HG02885 (cell line): ENCODE measurements at regions not wholly inside any gene's neighbourhood (a gene's known extent, or its start where the extent isn't known, plus 50 kb on each side); places are given as distances from the start of the nearest gene placed in this dataset.

Experiments
- ATAC-seq: cut with Tn5 transposase; IDR thresholded peaks from one replicate; pipeline ENCODE4 v1.9.1; 2021; ENCODE audit warnings: mild to moderate bottlenecking; ENCODE audit not compliant: unreplicated experiment, poor library complexity

- no peak for ATAC-seq
Measured at GRCh38 chr2:220182790-220183189, 555.4 kb downstream of the SLC4A3 start.

- no peak for ATAC-seq
Measured at GRCh38 chr2:220185766-220186305, 558.4 kb downstream of the SLC4A3 start.

- ATAC-seq = no peak
Measured at GRCh38 chr2:220188031-220188430, 560.6 kb downstream of the SLC4A3 start.

DNA sequence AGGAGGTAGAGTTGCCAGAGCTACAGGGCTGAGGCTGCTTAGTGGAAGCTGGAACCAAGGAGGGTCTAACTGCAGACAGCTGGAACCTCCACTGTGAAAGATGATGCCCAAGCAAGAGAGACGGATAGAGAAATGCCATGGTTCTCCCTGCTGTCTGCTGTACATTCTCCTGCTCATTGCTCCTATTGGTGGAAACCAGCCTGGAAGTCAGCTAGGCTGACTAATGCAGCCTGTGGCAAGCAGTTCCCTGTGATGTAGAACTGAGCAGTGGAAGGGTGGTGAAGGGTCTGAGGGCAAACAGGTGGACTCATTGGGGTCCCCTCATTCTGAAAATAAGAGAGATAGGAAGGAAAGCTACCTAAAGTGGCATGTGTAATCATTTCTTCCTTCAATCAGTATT is 563.6 kb downstream of the SLC4A3 start:
- no peak for ATAC-seq

GRCh38 chr2:220191737-220192136 is 564.3 kb downstream of the SLC4A3 start:
- no peak for ATAC-seq

GRCh38 chr2:220192994-220193753 is 565.7 kb downstream of the SLC4A3 start:
- ATAC-seq = no peak

- no peak for ATAC-seq
Measured at GRCh38 chr2:220194630-220195584, 567.5 kb downstream of the SLC4A3 start.

- ATAC-seq = no peak
Measured at GRCh38 chr2:220198896-220199295, 571.5 kb downstream of the SLC4A3 start.

- no peak for ATAC-seq
Measured at GRCh38 chr2:220202066-220202465, 574.6 kb downstream of the SLC4A3 start.

DNA sequence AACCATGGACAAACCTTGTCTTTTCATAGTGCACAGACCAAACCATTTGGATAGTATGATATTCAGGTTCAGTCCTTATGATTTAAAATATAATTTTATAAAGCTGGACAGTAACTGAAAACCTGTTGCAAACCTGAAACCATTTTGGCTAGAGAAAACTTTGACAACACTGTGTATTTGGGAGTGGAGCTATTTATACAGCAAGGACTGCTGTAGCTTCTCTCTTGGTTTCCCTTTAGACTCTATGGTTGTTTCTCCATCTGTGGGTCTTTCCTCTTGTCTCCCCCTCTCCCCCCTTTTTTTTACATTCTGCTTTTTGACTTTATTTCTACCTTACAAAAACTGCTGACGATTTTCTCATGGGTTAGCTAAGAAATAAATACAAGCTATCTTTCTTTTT is 581.7 kb downstream of the SLC4A3 start:
- ATAC-seq = no peak

GRCh38 chr2:220209751-220210150 is 582.3 kb downstream of the SLC4A3 start:
- ATAC-seq = no peak

DNA sequence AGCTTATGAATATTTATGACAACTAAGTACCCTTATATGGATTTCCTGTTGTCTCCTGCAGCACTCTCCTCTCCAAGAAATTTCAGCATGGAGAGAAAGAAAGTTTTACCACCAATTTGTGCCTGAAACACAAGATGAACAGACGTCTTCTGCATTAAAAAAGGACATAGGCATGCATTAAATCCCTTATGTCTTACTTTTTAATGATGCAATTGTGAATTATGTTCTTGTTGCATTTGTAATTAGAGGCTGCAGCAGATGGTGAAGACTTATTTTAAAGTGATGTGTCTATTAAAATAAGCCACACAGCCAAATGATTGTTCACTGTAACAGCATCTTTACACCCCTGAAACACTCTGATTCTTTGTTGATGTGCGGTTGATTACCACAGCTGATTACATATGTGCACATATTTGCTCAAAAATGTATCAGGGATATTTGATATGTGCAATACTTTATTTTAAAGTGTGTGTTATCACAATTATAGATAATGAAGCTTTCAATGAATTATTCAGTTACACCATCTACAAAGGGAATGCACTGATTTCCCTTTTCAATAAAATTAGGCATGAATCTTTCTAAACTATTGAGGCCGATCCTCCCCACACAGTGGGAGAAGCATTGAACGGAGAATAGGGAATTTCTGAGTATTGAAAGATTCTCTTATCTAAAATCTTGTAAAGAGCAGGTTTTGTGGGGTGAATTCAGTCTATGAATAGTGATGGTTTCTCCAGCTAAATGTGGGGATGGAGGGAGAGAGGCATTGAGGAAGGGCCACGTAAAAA is 585.1 kb downstream of the SLC4A3 start:
- ATAC-seq = no peak

DNA sequence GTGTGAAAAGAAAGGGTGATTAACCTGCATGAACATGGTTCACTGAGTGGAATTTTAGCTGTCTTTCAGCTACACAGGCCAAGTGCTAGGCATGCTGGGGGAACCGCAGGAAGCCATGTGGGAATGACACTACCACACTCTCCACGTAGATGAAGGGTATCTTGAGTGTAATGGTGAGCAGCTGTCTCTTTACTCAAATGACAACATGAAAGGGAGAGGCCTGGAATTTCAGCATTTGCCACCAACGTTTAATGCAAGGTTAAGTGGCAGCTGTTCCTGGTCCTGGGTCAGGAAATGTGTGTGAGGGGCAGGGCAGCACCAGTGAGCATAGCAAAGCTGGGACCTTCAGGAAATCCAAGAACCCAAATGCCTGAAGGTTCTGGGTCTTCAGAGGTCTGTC is 588.4 kb downstream of the SLC4A3 start:
- ATAC-seq = no peak

DNA sequence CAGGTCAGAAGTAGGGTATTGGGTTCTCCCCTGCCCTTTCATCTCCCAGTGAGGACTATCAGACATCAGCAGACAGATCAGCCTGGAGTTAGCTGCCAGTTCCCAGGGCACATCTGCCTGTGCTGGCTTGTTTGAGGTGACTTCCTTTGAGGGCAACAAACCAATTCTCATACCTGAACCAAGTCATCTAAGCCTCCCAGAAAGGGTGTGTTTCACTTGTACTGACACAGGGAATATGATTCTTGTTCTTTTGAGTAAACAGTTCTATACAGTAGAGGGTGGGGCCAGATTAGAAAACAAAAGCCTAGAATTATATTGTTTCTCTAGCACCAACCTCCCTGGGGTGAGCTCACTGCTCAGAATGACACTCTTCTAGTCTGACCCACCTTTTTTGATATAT is 591.9 kb downstream of the SLC4A3 start:
- ATAC-seq = no peak

DNA sequence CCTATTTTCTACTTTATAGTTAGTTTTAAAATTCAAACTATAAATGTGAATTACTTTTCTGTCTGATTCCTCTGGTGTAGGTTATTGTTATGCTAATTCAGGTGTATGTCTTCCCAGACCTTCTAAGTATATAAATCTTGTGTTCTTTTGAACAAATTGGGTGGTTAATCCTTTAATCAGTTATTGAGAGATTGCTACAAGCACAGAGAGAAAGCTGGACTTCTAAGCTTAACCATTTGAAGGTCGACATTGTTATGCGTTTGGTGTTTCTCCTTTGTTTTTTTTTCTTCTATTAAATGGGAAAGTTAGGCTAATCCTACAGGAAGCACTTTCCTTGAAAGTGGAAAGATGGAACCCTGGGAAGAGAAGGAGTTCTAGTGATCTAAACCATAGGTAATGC is 592.6 kb downstream of the SLC4A3 start:
- no peak for ATAC-seq

GRCh38 chr2:220221992-220222391 is 594.6 kb downstream of the SLC4A3 start:
- no peak for ATAC-seq

DNA sequence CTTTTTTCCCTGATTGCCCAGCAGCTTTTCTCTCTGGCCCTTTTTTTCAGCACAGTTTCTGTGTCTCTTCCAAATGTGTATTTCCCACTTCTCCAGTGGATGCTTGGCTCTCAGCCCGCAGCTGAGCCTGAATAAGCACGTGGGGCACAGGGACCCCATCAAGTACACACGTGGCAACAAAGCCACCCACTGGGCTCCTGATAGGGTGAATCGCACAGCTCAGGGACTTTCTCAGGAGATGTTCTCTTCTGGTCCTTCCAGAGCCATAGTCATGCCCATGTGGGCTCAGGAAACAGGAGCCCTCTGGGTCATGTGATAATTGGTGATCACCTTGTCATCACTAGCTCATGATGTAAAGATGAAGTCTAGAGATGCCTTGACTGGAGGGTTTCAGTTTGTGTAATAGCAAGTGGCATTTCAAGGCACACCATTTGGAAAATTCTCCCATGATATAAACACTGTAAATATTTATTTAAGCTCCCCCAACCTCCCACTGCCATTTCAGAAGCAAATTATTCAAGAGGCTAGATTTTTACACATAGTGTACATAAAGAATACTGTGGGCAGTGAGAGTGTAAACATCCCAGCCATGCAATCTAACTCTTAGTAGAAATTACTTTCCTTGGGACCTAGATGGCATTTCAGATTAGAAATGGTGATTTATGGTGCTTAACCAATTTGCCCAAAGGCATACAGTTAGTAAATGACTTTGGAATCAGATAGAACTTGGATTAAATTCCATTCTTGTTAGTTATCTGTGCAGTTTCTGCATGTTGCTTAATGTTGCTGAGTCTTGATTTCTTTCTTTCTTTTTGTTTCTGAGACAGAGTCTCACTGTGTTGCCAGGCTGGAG is 597.5 kb downstream of the SLC4A3 start:
- ATAC-seq = no peak

GRCh38 chr2:220226076-220226475 is 598.6 kb downstream of the SLC4A3 start:
- ATAC-seq = no peak

DNA sequence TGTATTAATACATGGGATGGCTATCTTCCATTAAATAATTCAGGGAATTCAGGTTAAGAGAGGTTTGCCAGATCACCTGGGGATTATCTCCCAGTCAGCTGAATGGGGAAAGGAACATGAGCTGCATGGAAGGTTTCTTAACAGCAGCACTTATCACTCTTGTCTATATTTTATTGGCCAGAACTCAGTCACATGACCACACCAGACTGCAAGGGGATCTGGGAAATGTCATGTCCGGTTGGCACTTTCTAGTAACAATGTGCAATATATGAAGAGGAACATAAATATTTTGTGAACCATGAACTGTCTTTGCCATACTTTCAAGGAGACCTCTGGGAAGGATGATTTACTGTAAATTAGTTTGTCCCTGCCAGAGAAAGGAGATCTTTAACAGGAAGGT is 599.1 kb downstream of the SLC4A3 start:
- ATAC-seq = no peak
